PC-3 (cell line): ENCODE measurements at regions not wholly inside any gene's neighbourhood (a gene's known extent, or its start where the extent isn't known, plus 50 kb on each side); places are given as distances from the start of the nearest gene placed in this dataset.
A peak's percentile ranks its signal among the peaks of the same experiment; 100 is the strongest.

Source experiments
- ATAC-seq: fragments of 200-7000 bp; cut with Tn5 transposase; 2 replicates; pipeline ENCODE4 v1.9.1; 2020; ENCODE audit warnings: mild to moderate bottlenecking, moderate library complexity
- BruUV-seq: library from RNA; stranded (reverse); fragments of 400-500 nt; replicated peaks from 2 replicates; lab custom pipeline; 2021; lab: Mats Ljungman, UMichigan
- CTCF ChIA-PET: fragments of 300-600 bp; sonication (Branson Sonifier 250); formaldehyde crosslinking; loops from one replicate; lab custom pipeline; 2022; ENCODE audit warnings: antibody characterized with exemption; lab: Charles Lee
- POLR2A ChIA-PET: fragments of 300-600 bp; sonication (Branson Sonifier 250); formaldehyde crosslinking; loops from one replicate; lab custom pipeline; 2022; ENCODE audit warnings: antibody characterized with exemption; ENCODE audit not compliant: unreplicated experiment; lab: Charles Lee
- DNase-seq: peaks from one replicate; pipeline ENCODE4 v3.0.0-alpha.2; 2015
- H2AFZ ChIP-seq: fragments of 300-600 bp; sonication (generic); 2 replicates; pipeline ENCODE4 v1.6.0; 2016; ENCODE audit warnings: antibody characterized with exemption, low read length
- H3F3A ChIP-seq: fragments of 300-600 bp; sonication (generic); one replicate; pipeline ENCODE4 v1.6.0; 2017; ENCODE audit warnings: antibody characterized with exemption, low read length, control low read depth, mild to moderate bottlenecking; ENCODE audit not compliant: unreplicated experiment
- H3K27ac ChIP-seq: fragments of 300-600 bp; sonication (generic); 2 replicates; pipeline ENCODE4 v1.5.1; 2016; ENCODE audit warnings: mild to moderate bottlenecking, low read length
- H3K27me3 ChIP-seq: fragments of 300-600 bp; sonication (generic); 2 replicates; pipeline ENCODE4 v1.6.1; 2016; ENCODE audit warnings: low read length, mixed read lengths
- H3K36me3 ChIP-seq: fragments of 300-600 bp; sonication (generic); 2 replicates; pipeline ENCODE4 v1.6.1; 2016; ENCODE audit warnings: low read depth, mixed run types, low read length, mixed read lengths
- H3K4me1 ChIP-seq: fragments of 300-600 bp; sonication (generic); 2 replicates; pipeline ENCODE4 v1.5.1; 2016; ENCODE audit warnings: low read length; ENCODE audit not compliant: insufficient read depth
- H3K4me2 ChIP-seq: fragments of 300-600 bp; sonication (generic); 2 replicates; pipeline ENCODE4 v1.6.0; 2016; ENCODE audit warnings: low read length
- H3K4me3 ChIP-seq: fragments of 300-600 bp; sonication (generic); 2 replicates; pipeline ENCODE4 v1.5.1; 2016; ENCODE audit warnings: mild to moderate bottlenecking, low read length, mixed read lengths
- H3K79me2 ChIP-seq: fragments of 300-600 bp; sonication (generic); 2 replicates; pipeline ENCODE4 v1.6.1; 2017; ENCODE audit warnings: low read length, mixed read lengths
- H3K9ac ChIP-seq: fragments of 300-600 bp; sonication (generic); 2 replicates; pipeline ENCODE4 v1.6.0; 2016; ENCODE audit warnings: mild to moderate bottlenecking, low read length
- H3K9me2 ChIP-seq: fragments of 300-600 bp; sonication (generic); replicated peaks from 2 replicates; pipeline ENCODE4 v1.6.1; 2016; ENCODE audit warnings: mixed run types, low read length, mixed read lengths
- H3K9me3 ChIP-seq: fragments of 300-600 bp; sonication (generic); 2 replicates; pipeline ENCODE4 v1.6.1; 2016; ENCODE audit warnings: low read length, mixed read lengths
- H4K20me1 ChIP-seq: fragments of 300-600 bp; sonication (generic); 2 replicates; pipeline ENCODE4 v1.6.1; 2016; ENCODE audit warnings: low read length, mixed read lengths
- EZH2 ChIP-seq: fragments of 300-600 bp; sonication (generic); IDR thresholded peaks from one replicate; pipeline ENCODE4 v1.6.1; 2017; ENCODE audit warnings: antibody characterized with exemption, mild to moderate bottlenecking, low read length; ENCODE audit not compliant: unreplicated experiment
- EZH2phosphoT487 ChIP-seq: fragments of 300-600 bp; sonication (generic); IDR thresholded peaks from 2 replicates; pipeline ENCODE4 v1.6.1; 2018; ENCODE audit warnings: mild to moderate bottlenecking, antibody characterized with exemption, low read length, borderline replicate concordance
- intact Hi-C: fragments of 100-400 bp; cut with micrococcal nuclease; formaldehyde crosslinking; loops from 2 replicates; pipeline ENCODE4 v1.9.0; 2023
- TF ChIP-seq, protein P1 (sequence below): fragments of 300-600 bp; sonication (generic); conservative IDR thresholded peaks from 2 replicates; pipeline ENCODE4 v1.5.1; 2017; ENCODE audit warnings: antibody characterized with exemption, low read depth, mild to moderate bottlenecking, low read length

DNA sequence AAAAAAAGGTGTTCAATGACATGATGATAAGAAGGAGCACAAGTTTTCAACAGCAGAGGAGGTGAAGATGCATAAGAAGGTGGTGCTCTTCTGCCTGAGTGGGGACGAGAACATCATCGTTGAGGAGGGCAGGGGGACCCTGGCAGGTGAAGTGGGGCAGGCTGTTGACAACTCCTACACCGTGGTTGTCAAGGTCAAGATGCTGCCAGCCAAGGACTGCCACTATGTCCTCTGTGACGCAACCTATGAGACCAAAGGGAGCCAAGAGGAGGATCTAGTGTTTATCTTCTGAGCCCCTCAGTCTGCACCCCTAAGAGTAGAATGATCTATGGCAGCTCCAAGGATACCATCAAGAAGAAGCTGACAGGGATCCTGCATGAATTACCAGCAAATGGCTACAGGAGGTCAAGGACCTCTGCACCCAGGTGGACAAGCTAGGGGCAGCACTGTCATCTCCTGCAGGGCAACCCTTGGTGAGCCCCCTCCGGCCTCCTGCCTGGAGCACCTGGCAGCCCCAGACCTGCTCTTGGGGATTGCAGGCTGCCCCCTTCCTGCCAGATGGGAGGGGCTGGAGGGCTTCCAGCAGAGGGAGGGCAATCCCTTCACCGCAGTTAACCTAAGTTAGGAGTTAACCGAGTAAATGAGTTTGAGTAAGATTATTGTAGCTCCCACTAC lies 80.5 kb downstream of the ZNF281 start:
- H3K9ac ChIP-seq: no peak overlapping the region
- H3K36me3 ChIP-seq: no peaks in the 10 kb centered on the region
- TF ChIP-seq EZH2phosphoT487 (no peak), EZH2 (no peak)
- TF ChIP-seq, protein P1, sequence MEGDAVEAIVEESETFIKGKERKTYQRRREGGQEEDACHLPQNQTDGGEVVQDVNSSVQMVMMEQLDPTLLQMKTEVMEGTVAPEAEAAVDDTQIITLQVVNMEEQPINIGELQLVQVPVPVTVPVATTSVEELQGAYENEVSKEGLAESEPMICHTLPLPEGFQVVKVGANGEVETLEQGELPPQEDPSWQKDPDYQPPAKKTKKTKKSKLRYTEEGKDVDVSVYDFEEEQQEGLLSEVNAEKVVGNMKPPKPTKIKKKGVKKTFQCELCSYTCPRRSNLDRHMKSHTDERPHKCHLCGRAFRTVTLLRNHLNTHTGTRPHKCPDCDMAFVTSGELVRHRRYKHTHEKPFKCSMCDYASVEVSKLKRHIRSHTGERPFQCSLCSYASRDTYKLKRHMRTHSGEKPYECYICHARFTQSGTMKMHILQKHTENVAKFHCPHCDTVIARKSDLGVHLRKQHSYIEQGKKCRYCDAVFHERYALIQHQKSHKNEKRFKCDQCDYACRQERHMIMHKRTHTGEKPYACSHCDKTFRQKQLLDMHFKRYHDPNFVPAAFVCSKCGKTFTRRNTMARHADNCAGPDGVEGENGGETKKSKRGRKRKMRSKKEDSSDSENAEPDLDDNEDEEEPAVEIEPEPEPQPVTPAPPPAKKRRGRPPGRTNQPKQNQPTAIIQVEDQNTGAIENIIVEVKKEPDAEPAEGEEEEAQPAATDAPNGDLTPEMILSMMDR: no peak
- H4K20me1 ChIP-seq: no peaks in the 10 kb centered on the region
- no peaks in the 10 kb centered on the region for H3K79me2 ChIP-seq
- CTCF ChIA-PET: no interaction called here
- peaks cover 9% of the 10 kb centered on the region for H3K4me1 ChIP-seq
- ATAC-seq (no peak), DNase-seq (no peak)
- no TSS peak for BruUV-seq
- H3K9me3 ChIP-seq: no peaks in the 10 kb centered on the region
- H3K4me3 ChIP-seq: no peak overlapping the region
- no peak overlapping the region for H2AFZ ChIP-seq
- POLR2A ChIA-PET: no interaction called here
- no peaks in the 10 kb centered on the region for H3F3A ChIP-seq
- H3K4me2 ChIP-seq: no peak overlapping the region
- H3K27me3 ChIP-seq: no peaks in the 10 kb centered on the region
- intact Hi-C loops: no loop called here
- no peaks in the 10 kb centered on the region for H3K9me2 ChIP-seq
- no peak overlapping the region for H3K27ac ChIP-seq

DNA sequence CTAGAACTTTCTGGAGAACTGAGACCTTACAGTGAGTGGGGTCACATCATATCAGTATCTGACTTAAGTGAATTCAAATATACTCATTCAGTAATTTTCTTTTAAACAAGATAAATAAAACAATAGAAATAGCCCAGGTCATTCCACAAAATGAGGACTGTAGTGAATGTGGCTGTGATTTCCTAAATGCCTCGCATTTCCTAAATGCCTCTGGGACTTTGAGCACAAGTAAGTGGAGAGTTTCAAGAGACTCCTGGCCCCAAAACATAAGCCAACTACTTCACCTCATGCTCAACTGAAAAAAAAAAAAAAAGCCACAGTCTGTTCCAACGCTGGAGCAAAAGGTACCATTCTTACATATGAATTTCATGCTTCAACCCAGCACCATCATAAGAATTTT lies 81.5 kb downstream of the ZNF281 start:
- H4K20me1 ChIP-seq: no peaks in the 10 kb centered on the region
- H3K4me1 ChIP-seq: no peaks in the 10 kb centered on the region
- no peak overlapping the region for H2AFZ ChIP-seq
- ChIA-PET POLR2A (no interaction called here), CTCF (no interaction called here)
- no peaks in the 10 kb centered on the region for H3K27me3 ChIP-seq
- no peaks in the 10 kb centered on the region for H3K36me3 ChIP-seq
- H3K9me3 ChIP-seq: no peaks in the 10 kb centered on the region
- no TSS peak for BruUV-seq
- TF ChIP-seq EZH2 (no peak), EZH2phosphoT487 (no peak)
- TF ChIP-seq, protein P1: no peak
- H3K9ac ChIP-seq: no peak overlapping the region
- H3K4me3 ChIP-seq: no peak overlapping the region
- no peaks in the 10 kb centered on the region for H3K9me2 ChIP-seq
- DNase-seq (no peak), ATAC-seq (no peak)
- no peaks in the 10 kb centered on the region for H3F3A ChIP-seq
- intact Hi-C loops: no loop called here
- no peaks in the 10 kb centered on the region for H3K79me2 ChIP-seq
- H3K27ac ChIP-seq: no peak overlapping the region
- H3K4me2 ChIP-seq: no peak overlapping the region

DNA sequence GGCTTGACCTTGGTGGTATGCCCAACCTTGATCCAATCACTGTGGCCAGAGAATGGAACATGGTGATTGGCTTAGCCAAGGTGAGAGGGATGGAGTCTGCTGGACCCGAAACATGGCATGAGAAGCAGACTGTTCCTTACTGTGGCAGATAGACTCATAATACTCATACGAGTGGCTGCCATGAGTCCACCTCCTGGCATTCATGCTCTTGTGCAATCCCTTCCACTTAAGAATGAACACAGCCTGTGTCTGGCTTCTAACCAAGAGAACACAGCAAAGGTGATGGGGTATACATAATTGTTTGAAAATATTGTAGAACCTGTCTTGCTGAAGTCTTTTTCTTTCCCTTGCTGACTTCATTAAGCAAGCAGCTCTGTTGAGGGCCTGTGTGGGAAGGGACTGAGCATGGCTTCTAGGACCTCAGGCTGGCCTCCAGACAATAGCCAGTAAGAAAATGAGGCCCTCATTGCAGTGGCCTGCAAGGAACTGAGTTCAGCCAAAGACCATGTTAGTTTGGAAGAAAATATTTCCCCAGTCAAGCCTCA lies 85.9 kb downstream of the ZNF281 start:
- DNase-seq: peak; percentile 55
- no peaks in the 10 kb centered on the region for H3K79me2 ChIP-seq
- no peak overlapping the region for H3K9ac ChIP-seq
- H2AFZ ChIP-seq: no peak overlapping the region
- no peaks in the 10 kb centered on the region for H3K9me3 ChIP-seq
- intact Hi-C loops: no loop called here
- H3F3A ChIP-seq: no peaks in the 10 kb centered on the region
- BruUV-seq: no TSS peak
- H3K27ac ChIP-seq: no peak overlapping the region
- CTCF ChIA-PET: interaction anchor here (0.6 kb wide), 1 partner anchor 126 kb away, joined by 4 read pairs; no protein-coding TSS in a partner anchor
- no peaks in the 10 kb centered on the region for H3K4me1 ChIP-seq
- no peak for ATAC-seq
- H3K36me3 ChIP-seq: no peaks in the 10 kb centered on the region
- no peaks in the 10 kb centered on the region for H3K27me3 ChIP-seq
- H3K9me2 ChIP-seq: no peaks in the 10 kb centered on the region
- H3K4me3 ChIP-seq: no peak overlapping the region
- no peak overlapping the region for H3K4me2 ChIP-seq
- TF ChIP-seq EZH2: no peak
- no peak for TF ChIP-seq EZH2phosphoT487
- TF ChIP-seq, protein P1: no peak
- POLR2A ChIA-PET: no interaction called here
- H4K20me1 ChIP-seq: no peaks in the 10 kb centered on the region
